Esophagus squamous epithelium (tissue), 4 donors: ENCODE measurements at regions not wholly inside any gene's neighbourhood (a gene's known extent, or its start where the extent isn't known, plus 50 kb on each side); places are given as distances from the start of the nearest gene placed in this dataset.

ENCODE experiments used
- CTCF ChIP-seq, 6 experiments: fragments of 450-650 bp in 4 of 6; fragments of 200-600 bp in 2 of 6; sonication (generic) in 2 of 6; IDR thresholded peaks; one replicate each; pipeline ENCODE4 v1.5.1; 2016 to 2019; ENCODE audit warnings: antibody characterized with exemption in 6 of 6, mild to moderate bottlenecking in 4 of 6, moderate library complexity in 4 of 6
- POLR2A ChIP-seq, 4 donors: fragments of 450-650 bp; IDR thresholded peaks; one replicate each; pipeline ENCODE4 v1.6.1; 2017; ENCODE audit warnings: antibody characterized with exemption in 4 of 4, mild to moderate bottlenecking in 4 of 4, moderate library complexity in 3 of 4

DNA sequence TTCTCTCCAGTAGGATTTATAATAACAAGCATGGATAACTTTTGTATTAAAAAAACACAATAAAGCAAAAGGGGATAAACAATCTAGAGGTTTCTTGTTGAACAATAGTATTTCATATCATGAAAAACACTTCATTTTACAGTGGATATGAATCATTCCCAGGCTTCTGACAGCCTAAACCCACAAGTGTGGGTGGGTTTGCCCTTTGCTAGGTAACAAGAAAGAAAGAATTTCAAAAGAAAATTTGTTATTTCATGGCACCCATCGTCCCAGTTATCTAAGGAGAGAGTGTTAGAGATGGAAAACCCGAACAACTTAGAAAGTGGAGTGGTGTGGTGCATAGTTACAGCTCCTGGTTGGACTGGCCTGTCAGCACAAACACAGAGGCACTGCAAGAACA lies 76.1 kb upstream of the GPR6 start:
- TF ChIP-seq CTCF (IDR thresholded peaks at IDR 0.05): no peak
- no peak for TF ChIP-seq POLR2A (IDR thresholded peaks at IDR 0.05)
